H1 (cell line): ENCODE measurements at regions not wholly inside any gene's neighbourhood (a gene's known extent, or its start where the extent isn't known, plus 50 kb on each side); places are given as distances from the start of the nearest gene placed in this dataset.

Experiments
- CTCF ChIA-PET: fragments of 300-600 bp; sonication (Branson Sonifier 250); formaldehyde crosslinking; loops from one replicate; lab custom pipeline; 2021; ENCODE audit not compliant: partially characterized antibody; lab: Charles Lee
- POLR2A ChIA-PET: fragments of 300-600 bp; sonication (Branson Sonifier 250); formaldehyde crosslinking; loops from one replicate; lab custom pipeline; 2021; ENCODE audit warnings: inconsistent platforms; ENCODE audit not compliant: partially characterized antibody; lab: Charles Lee
- DNase-seq, 2 experiments: peaks; one replicate each; pipeline versions ENCODE4 v3.0.0 to v3.0.0-alpha.2; 2010 to 2022; ENCODE audit warnings: low spot score in 2 of 2, low read depth in 1 of 2, mixed read lengths in 1 of 2
- FAIRE-seq: peaks from 2 replicates; lab custom pipeline; 2011; peaks lifted over from hg19 to GRCh38; lab: Jason Lieb, UNC
- H2AFZ ChIP-seq: 2 replicates; pipeline ENCODE4 v1.8.1; 2012; ENCODE audit warnings: low read length, inconsistent platforms
- H2AK5ac ChIP-seq: 2 replicates; pipeline ENCODE4 v1.6.1; 2013; ENCODE audit warnings: low read depth, low read length
- H2BK120ac ChIP-seq: replicated peaks from 2 replicates; pipeline ENCODE3; 2013; ENCODE audit warnings: low read depth, low read length, inconsistent platforms
- H2BK12ac ChIP-seq: 2 replicates; pipeline ENCODE4 v1.6.1; 2013; ENCODE audit warnings: low read depth, low read length
- H2BK15ac ChIP-seq: 2 replicates; pipeline ENCODE4 v1.6.1; 2013; ENCODE audit warnings: low read length
- H2BK20ac ChIP-seq: 2 replicates; pipeline ENCODE4 v1.6.1; 2013; ENCODE audit warnings: low read length
- H2BK5ac ChIP-seq: 2 replicates; pipeline ENCODE4 v1.6.1; 2013; ENCODE audit warnings: low read depth, low read length
- H3K14ac ChIP-seq: 2 replicates; pipeline ENCODE4 v1.6.1; 2013; ENCODE audit warnings: inconsistent platforms; ENCODE audit not compliant: insufficient read length
- H3K18ac ChIP-seq: 2 replicates; pipeline ENCODE4 v1.6.1; 2013; ENCODE audit warnings: low read length; ENCODE audit errors: extremely low read depth
- H3K23ac ChIP-seq: 2 replicates; pipeline ENCODE4 v1.6.1; 2013; ENCODE audit warnings: inconsistent platforms; ENCODE audit not compliant: insufficient read length
- H3K23me2 ChIP-seq: 2 replicates; pipeline ENCODE4 v1.6.1; 2013; ENCODE audit warnings: low read depth, low read length
- H3K27ac ChIP-seq: 2 replicates; pipeline ENCODE4 v1.6.1; 2011; ENCODE audit warnings: low read depth, low read length, inconsistent platforms
- H3K27me3 ChIP-seq, 4 experiments: replicated peaks in 1 of 4; 1 replicate in 1 of 4; 2 replicates in 3 of 4; pipeline versions ENCODE4 v1.6.1 to v1.8.1; 2011 to 2013; ENCODE audit warnings: low read length in 3 of 4, mild to moderate bottlenecking in 3 of 4, inconsistent platforms in 2 of 4, mixed read lengths in 2 of 4, moderate library complexity in 1 of 4; ENCODE audit not compliant: control insufficient read depth in 3 of 4, insufficient read depth in 3 of 4; ENCODE audit errors: extremely low read depth in 1 of 4
- H3K36me3 ChIP-seq, 4 experiments: 2 replicates each; pipeline versions ENCODE4 v1.6.1 to v1.8.1; 2011 to 2013; ENCODE audit warnings: mild to moderate bottlenecking in 4 of 4, low read length in 3 of 4, moderate library complexity in 2 of 4, control low read depth in 1 of 4, inconsistent platforms in 1 of 4; ENCODE audit not compliant: insufficient read depth in 4 of 4, control insufficient read depth in 2 of 4
- H3K4ac ChIP-seq: replicated peaks from 2 replicates; pipeline ENCODE3; 2013; ENCODE audit warnings: low read length, low read depth, mixed read lengths, inconsistent platforms; ENCODE audit not compliant: insufficient read length
- H3K4me1 ChIP-seq, 4 experiments: replicated peaks in 1 of 4; 1 replicate in 1 of 4; 2 replicates in 3 of 4; pipeline versions ENCODE4 v1.6.1 to v1.8.1; 2011 to 2013; ENCODE audit warnings: low read length in 3 of 4, inconsistent platforms in 2 of 4, mixed read lengths in 1 of 4; ENCODE audit not compliant: insufficient read depth in 4 of 4, control insufficient read depth in 3 of 4
- H3K4me2 ChIP-seq, 2 experiments: 2 replicates each; pipeline versions ENCODE4 v1.6.1 to v1.8.1; 2011 to 2013; ENCODE audit warnings: low read depth in 2 of 2, low read length in 2 of 2, control low read depth in 1 of 2, inconsistent platforms in 1 of 2, mild to moderate bottlenecking in 1 of 2; ENCODE audit not compliant: insufficient read depth in 1 of 2
- H3K4me3 ChIP-seq, 4 experiments: fragments of 200-600, 300-600 bp in 1 of 4; sonication (generic), shearing (Covaris generic), sonication (Bioruptor Twin) in 1 of 4; 2 replicates each; pipeline versions ENCODE4 v1.5.1 to v1.8.1; 2011 to 2016; ENCODE audit warnings: low read length in 4 of 4, low read depth in 3 of 4, control low read depth in 2 of 4, inconsistent platforms in 2 of 4, mild to moderate bottlenecking in 2 of 4, mixed read lengths in 1 of 4, moderate library complexity in 1 of 4; ENCODE audit not compliant: insufficient read depth in 2 of 4; ENCODE audit errors: extremely low read depth in 1 of 4
- H3K56ac ChIP-seq: replicated peaks from 2 replicates; pipeline ENCODE3; 2013; ENCODE audit warnings: low read depth, mild to moderate bottlenecking, mixed read lengths, low read length, inconsistent platforms; ENCODE audit not compliant: insufficient read length
- H3K79me1 ChIP-seq: 2 replicates; pipeline ENCODE4 v1.6.1; 2013; ENCODE audit warnings: low read depth, low read length, control low read depth
- H3K79me2 ChIP-seq, 2 experiments: 2 replicates each; pipeline versions ENCODE4 v1.6.1 to v1.8.1; 2012 to 2013; ENCODE audit warnings: low read length in 2 of 2, mild to moderate bottlenecking in 2 of 2, inconsistent platforms in 1 of 2; ENCODE audit not compliant: insufficient read depth in 2 of 2, control insufficient read depth in 1 of 2
- H3K9ac ChIP-seq, 4 experiments: replicated peaks in 1 of 4; 1 replicate in 1 of 4; 2 replicates in 3 of 4; pipeline versions ENCODE4 v1.6.1 to v1.8.1; 2011 to 2013; ENCODE audit warnings: low read depth in 3 of 4, low read length in 3 of 4, control low read depth in 2 of 4, mild to moderate bottlenecking in 2 of 4, moderate library complexity in 2 of 4, inconsistent platforms in 1 of 4; ENCODE audit errors: extremely low read depth in 1 of 4
- H3K9me3 ChIP-seq, 2 experiments: 2 replicates each; pipeline versions ENCODE4 v1.6.1 to v1.8.1; 2012 to 2013; ENCODE audit warnings: mild to moderate bottlenecking in 2 of 2, moderate library complexity in 2 of 2, control low read depth in 1 of 2, inconsistent platforms in 1 of 2, low read depth in 1 of 2, low read length in 1 of 2, mixed read lengths in 1 of 2; ENCODE audit not compliant: insufficient read depth in 2 of 2
- H4K20me1 ChIP-seq, 2 experiments: replicated peaks in 1 of 2; 2 replicates each; pipeline versions ENCODE3 to v1.8.1; 2011 to 2013; ENCODE audit warnings: inconsistent platforms in 2 of 2, low read length in 2 of 2, mild to moderate bottlenecking in 1 of 2; ENCODE audit not compliant: insufficient read depth in 2 of 2, control insufficient read depth in 1 of 2
- H4K5ac ChIP-seq: 2 replicates; pipeline ENCODE4 v1.6.1; 2013; ENCODE audit warnings: low read length, low read depth, mixed read lengths, inconsistent platforms; ENCODE audit not compliant: insufficient read length
- H4K8ac ChIP-seq: 2 replicates; pipeline ENCODE4 v1.8.0; 2013; ENCODE audit warnings: mild to moderate bottlenecking, moderate library complexity, low read length, inconsistent platforms; ENCODE audit not compliant: insufficient read depth; ENCODE audit errors: extremely low read depth
- H4K91ac ChIP-seq: replicated peaks from 2 replicates; pipeline ENCODE3; 2013; ENCODE audit warnings: low read length, mixed read lengths, inconsistent platforms; ENCODE audit not compliant: insufficient read length
- CEBPB ChIP-seq: IDR thresholded peaks from 2 replicates; pipeline ENCODE4 v1.6.1; 2012; ENCODE audit warnings: low read depth, low read length
- CHD2 ChIP-seq: IDR thresholded peaks from 2 replicates; pipeline ENCODE4 v1.6.1; 2012; ENCODE audit warnings: low read length, improper control_type of control experiment
- EGR1 ChIP-seq: IDR thresholded peaks from 2 replicates; pipeline ENCODE4 v1.6.1; 2011; ENCODE audit warnings: low read depth, low read length, borderline replicate concordance
- EP300 ChIP-seq, 2 experiments: IDR thresholded peaks; 1 replicate in 1 of 2; 2 replicates in 1 of 2; pipeline ENCODE4 v1.6.1; 2011 to 2012; ENCODE audit warnings: low read depth in 2 of 2, low read length in 2 of 2, mild to moderate bottlenecking in 2 of 2, borderline replicate concordance in 1 of 2, inconsistent platforms in 1 of 2, moderate library complexity in 1 of 2
- GABPA ChIP-seq: IDR thresholded peaks from 2 replicates; pipeline ENCODE4 v1.6.1; 2011; ENCODE audit warnings: mild to moderate bottlenecking, low read length, moderate library complexity, borderline replicate concordance; ENCODE audit not compliant: insufficient read depth
- JUN ChIP-seq: IDR thresholded peaks from 2 replicates; pipeline ENCODE4 v1.6.1; 2011; ENCODE audit warnings: low read depth, mild to moderate bottlenecking, improper control_type of control experiment, low read length
- JUND ChIP-seq: IDR thresholded peaks from 2 replicates; pipeline ENCODE4 v1.6.1; 2011; ENCODE audit warnings: mild to moderate bottlenecking, improper control_type of control experiment, low read length
- KDM4A ChIP-seq: IDR thresholded peaks from one replicate; pipeline ENCODE4 v1.7.1; 2012; ENCODE audit warnings: low read depth, mild to moderate bottlenecking, moderate library complexity, low read length, inconsistent platforms; ENCODE audit not compliant: severe bottlenecking
- KDM5A ChIP-seq: fragments of 200-600 bp; IDR thresholded peaks from 2 replicates; pipeline ENCODE4 v1.7.1; 2012; ENCODE audit warnings: mild to moderate bottlenecking, low read length, inconsistent platforms, mixed read lengths
- PHF8 ChIP-seq: fragments of 200-600 bp; sonication (generic); conservative IDR thresholded peaks from 2 replicates; pipeline ENCODE4 v1.7.1; 2012; ENCODE audit warnings: low read depth, mild to moderate bottlenecking, inconsistent platforms, low read length, moderate library complexity
- RAD21 ChIP-seq, 2 experiments: IDR thresholded peaks in 1 of 2; conservative IDR thresholded peaks in 1 of 2; 2 replicates each; pipeline ENCODE4 v1.6.1; 2011; ENCODE audit warnings: low read depth in 2 of 2, low read length in 2 of 2, improper control_type of control experiment in 1 of 2, inconsistent platforms in 1 of 2, mild to moderate bottlenecking in 1 of 2, moderate library complexity in 1 of 2
- RBBP5 ChIP-seq: IDR thresholded peaks from 2 replicates; pipeline ENCODE4 v1.7.1; 2012; ENCODE audit warnings: low read depth, mild to moderate bottlenecking, inconsistent platforms, low read length, moderate library complexity, borderline replicate concordance
- TCF12 ChIP-seq: IDR thresholded peaks from 2 replicates; pipeline ENCODE4 v1.6.1; 2011; ENCODE audit warnings: low read depth, mild to moderate bottlenecking, low read length
- TEAD4 ChIP-seq: IDR thresholded peaks from 2 replicates; pipeline ENCODE4 v1.6.1; 2012; ENCODE audit warnings: low read depth, low read length, inconsistent platforms, mixed read lengths
- WGBS, 2 experiments: shearing (Covaris generic) in 1 of 2; methylation state at CpG; one replicate each; pipeline versions ENCODE4 v1.1.6 to v1.1.7; 2013 to 2015; ENCODE audit warnings: low lambda C conversion rate in 2 of 2, mixed read lengths in 2 of 2, inconsistent platforms in 1 of 2, low coverage in 1 of 2, missing lambda C conversion rate in 1 of 2; ENCODE audit not compliant: insufficient replicate concordance in 2 of 2, insufficient coverage in 1 of 2, insufficient read length in 1 of 2; ENCODE audit errors: extremely low coverage in 1 of 2, missing lambda C conversion rate in 1 of 2; 5-methylcytosine and 5-hydroxymethylcytosine counted together

GRCh38 chr7:33706771-33707200, 198.6 kb upstream of the BMPER start:
- peaks cover 2 to 10% (median 5%) of the 10 kb centered on the region in 4 experiments; a peak in 5 of 7 replicates for H3K27me3 ChIP-seq
- no peak overlapping the region for H4K91ac ChIP-seq
- H3K27ac ChIP-seq: no peak overlapping the region
- H3K23me2 ChIP-seq: no peaks in the 10 kb centered on the region
- peaks cover 0 to under 1% (median 0%) of the 10 kb centered on the region in 4 experiments; a peak in 2 of 8 replicates for H3K36me3 ChIP-seq
- no peak overlapping the region for H3K18ac ChIP-seq
- H3K56ac ChIP-seq: no peak overlapping the region
- no peak overlapping the region for H2BK15ac ChIP-seq
- peaks cover 0 to 6% of the 10 kb centered on the region in 2 experiments; a peak in 2 of 4 replicates for H3K9me3 ChIP-seq
- CTCF ChIA-PET: interaction anchor here (2.3 kb wide), 1 partner anchor 10 kb away, joined by 17 read pairs; no protein-coding TSS in a partner anchor
- DNase-seq (no peak), FAIRE-seq (no peak)
- no peaks in the 10 kb centered on the region for H3K79me2 ChIP-seq
- POLR2A ChIA-PET: interaction anchor here (0.6 to 1.3 kb wide), 3 partner anchors 8 to 454 kb away, joined by 3 read pairs; no protein-coding TSS in a partner anchor
- no peak overlapping the region for H3K4ac ChIP-seq
- H2BK5ac ChIP-seq: no peak overlapping the region
- H4K5ac ChIP-seq: no peak overlapping the region
- H3K4me1 ChIP-seq: peaks cover 6 to 32% (median 23%) of the 10 kb centered on the region in 4 experiments
- H2BK20ac ChIP-seq: no peak overlapping the region
- peak overlapping the region; percentile 12; the same call in 1 of the 2 replicates for H2BK12ac ChIP-seq
- no peak overlapping the region for H4K8ac ChIP-seq
- no peak overlapping the region for H3K23ac ChIP-seq
- H3K4me3 ChIP-seq: no peak overlapping the region
- no peaks in the 10 kb centered on the region for H3K79me1 ChIP-seq
- no peak overlapping the region for H2AK5ac ChIP-seq
- H2AFZ ChIP-seq: no peak overlapping the region
- H3K4me2 ChIP-seq: no peak overlapping the region
- peaks cover 0 to 6% of the 10 kb centered on the region in 2 experiments for H4K20me1 ChIP-seq
- no peak overlapping the region for H3K14ac ChIP-seq
- H2BK120ac ChIP-seq: no peak overlapping the region
- no peak overlapping the region for H3K9ac ChIP-seq
- 68% methylated on average over 5 of the region's 5 CpGs; no CpG with 5 or more reads in 1 of the 2 experiments for WGBS, 2 experiments
- TF ChIP-seq TEAD4: no peak
- no peak for TF ChIP-seq JUND
- TF ChIP-seq KDM4A: no peak
- TF ChIP-seq JUN: no peak
- TF ChIP-seq CEBPB: no peak
- no peak for TF ChIP-seq KDM5A
- TF ChIP-seq EGR1: no peak
- no peak for TF ChIP-seq PHF8
- TF ChIP-seq RAD21 (IDR thresholded peaks at IDR 0.05 in 1 of 2, conservative IDR thresholded peaks at IDR 0.05 in 1 of 2; ENCODE audit: low read depth in 2 of 2, low read length in 2 of 2): no peak
- no peak for TF ChIP-seq EP300 (IDR thresholded peaks at IDR 0.05; ENCODE audit: borderline replicate concordance in 1 of 2, low read depth in 2 of 2, low read length in 2 of 2)
- no peak for TF ChIP-seq GABPA
- TF ChIP-seq RBBP5: no peak
- TF ChIP-seq CHD2: no peak
- no peak for TF ChIP-seq TCF12
